HG02678 (cell line): ENCODE measurements at regions not wholly inside any gene's neighbourhood (a gene's known extent, or its start where the extent isn't known, plus 50 kb on each side); places are given as distances from the start of the nearest gene placed in this dataset.
"Not testable (repeated sequence)": the region's sequence is repeated elsewhere in the genome, so short reads cannot be mapped to it uniquely, and the experiment has no call there.

Experiments
- ATAC-seq: cut with Tn5 transposase; IDR thresholded peaks from one replicate; pipeline ENCODE4 v1.9.1; 2021; ENCODE audit warnings: mild to moderate bottlenecking, moderate library complexity; ENCODE audit not compliant: unreplicated experiment

- ATAC-seq: no peak
These were observed 131.8 kb upstream of the UNC5B start for GRCh38 chr10:71080381-71081228.

DNA sequence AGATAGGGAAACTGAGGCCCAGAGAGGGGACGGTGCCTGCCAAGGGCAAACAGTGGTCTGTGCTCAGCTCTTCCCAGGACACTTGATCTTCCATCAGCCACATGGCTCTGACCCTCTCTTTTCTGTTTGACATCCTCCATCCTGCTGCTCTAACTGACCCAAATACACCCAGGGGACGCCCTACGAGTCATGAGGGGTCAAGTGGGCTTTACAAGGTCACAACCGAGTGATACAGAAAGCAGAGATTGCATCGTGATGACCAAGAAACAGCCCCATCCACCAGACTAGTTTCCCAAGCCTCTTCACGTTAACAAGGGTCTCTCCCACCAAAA, 131.2 kb upstream of the UNC5B start:
- no peak for ATAC-seq

DNA sequence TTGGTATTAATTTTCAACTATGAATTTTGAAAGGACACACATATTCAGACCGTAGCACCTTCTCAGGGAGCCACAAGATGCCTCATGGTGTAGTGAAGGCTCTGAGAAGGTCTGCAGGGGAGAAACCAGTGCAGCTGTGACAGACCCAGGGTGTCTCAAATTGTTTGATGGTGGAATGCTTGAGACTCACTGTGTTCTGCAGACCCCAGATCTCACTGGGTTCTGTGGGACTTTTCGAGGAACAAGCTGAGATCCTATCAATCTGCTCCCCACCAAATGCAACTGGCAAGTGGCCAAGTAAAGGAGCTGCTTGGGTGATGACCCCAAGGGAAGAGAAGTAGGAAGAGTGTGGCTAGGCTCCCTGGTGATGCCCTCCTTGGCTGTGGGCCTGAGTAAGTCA, 130.5 kb upstream of the UNC5B start:
- ATAC-seq: no peak

GRCh38 chr10:71082960-71083715, 129.2 kb upstream of the UNC5B start:
- no peak for ATAC-seq

GRCh38 chr10:71083716-71083975, 128.7 kb upstream of the UNC5B start:
- no peak for ATAC-seq

GRCh38 chr10:71084061-71084817, 128.1 kb upstream of the UNC5B start:
- no peak for ATAC-seq

GRCh38 chr10:71084818-71085126, 127.6 kb upstream of the UNC5B start:
- no peak for ATAC-seq

DNA sequence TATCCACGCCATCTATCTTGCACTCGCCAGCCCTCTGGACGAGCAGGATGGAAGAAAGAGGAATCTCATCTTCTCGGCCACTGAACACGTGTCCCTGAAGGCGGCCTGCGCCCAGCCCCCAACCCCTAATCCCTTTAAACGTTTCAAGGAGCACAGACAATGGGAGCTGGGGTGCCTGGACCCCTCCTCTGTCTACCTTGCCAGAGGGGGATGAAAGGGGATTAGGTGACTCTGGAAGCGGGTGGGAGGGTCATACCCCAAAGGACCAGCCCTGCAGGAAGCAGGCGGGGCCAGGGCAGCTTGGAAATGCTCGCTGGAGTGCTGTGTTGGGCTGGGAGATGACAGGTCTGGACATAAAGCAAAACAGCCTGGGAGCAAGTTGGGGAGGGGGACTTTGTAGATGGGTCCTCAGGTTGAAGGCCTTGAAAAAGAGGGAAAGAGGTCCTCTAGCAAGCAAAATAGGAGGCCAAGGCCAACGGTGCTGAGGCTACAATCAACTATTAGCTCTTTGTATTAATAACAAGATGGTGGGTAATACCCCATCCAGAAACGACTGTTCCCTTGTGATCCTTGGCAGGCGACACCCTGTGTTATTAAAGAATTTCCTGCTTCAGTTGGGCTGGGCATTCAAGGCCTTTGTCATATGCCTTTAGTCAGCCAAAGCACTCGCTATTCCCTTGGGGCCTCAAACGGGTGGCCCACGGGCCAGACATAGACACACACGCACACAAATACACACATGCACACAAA, 126.5 kb upstream of the UNC5B start:
- ATAC-seq: no peak

GRCh38 chr10:71086439-71087080, 125.8 kb upstream of the UNC5B start:
- no peak for ATAC-seq

GRCh38 chr10:71087622-71088021, 124.7 kb upstream of the UNC5B start:
- ATAC-seq: no peak

DNA sequence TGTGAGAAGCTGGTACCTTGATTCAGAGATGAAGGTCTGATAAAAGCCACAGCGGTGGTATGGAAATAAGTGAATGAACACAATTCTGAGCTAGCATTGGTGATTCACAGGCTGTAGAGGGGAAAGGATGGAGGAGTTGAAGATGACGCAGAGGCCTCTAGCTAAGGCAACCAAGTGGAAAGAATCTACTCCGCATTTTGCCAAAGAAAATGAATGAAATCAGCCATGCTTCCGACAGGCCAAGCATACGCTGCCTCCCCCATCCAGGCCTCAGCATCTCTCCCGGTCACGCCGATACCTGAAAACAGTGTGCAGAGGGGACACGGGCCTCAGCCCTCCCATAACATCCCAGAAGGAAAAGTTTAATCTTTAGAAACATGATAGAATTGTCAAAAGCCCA, 124.3 kb upstream of the UNC5B start:
- no peak for ATAC-seq

GRCh38 chr10:71088578-71088977, 123.8 kb upstream of the UNC5B start:
- not testable (repeated sequence) for ATAC-seq

- no peak for ATAC-seq
These were observed 123.2 kb upstream of the UNC5B start for GRCh38 chr10:71089162-71089561.

GRCh38 chr10:71090330-71090729, 122.0 kb upstream of the UNC5B start:
- ATAC-seq: no peak

- no peak for ATAC-seq
These were observed 121.6 kb upstream of the UNC5B start for GRCh38 chr10:71090801-71091200.

GRCh38 chr10:71092812-71093401, 119.5 kb upstream of the UNC5B start:
- no peak for ATAC-seq

DNA sequence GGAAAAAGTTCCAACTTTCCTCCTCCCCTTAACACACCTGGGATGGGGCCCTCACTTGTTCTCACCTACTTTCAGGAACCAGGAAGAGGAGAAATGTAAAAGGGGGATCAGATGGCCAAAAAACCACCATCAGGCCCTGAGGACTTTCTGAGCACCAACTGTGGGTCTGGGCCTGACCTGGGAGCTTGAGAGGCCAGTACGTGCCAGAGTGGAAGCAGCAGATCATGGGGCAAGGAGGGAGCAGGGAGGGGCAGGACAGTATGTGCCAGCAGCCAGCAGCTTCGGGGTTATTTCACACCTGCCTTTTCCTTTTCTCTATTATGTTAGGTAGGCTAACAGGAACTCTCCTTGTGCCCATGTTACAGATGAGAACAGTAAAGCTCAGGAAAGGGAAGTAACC, 118.8 kb upstream of the UNC5B start:
- ATAC-seq: no peak

DNA sequence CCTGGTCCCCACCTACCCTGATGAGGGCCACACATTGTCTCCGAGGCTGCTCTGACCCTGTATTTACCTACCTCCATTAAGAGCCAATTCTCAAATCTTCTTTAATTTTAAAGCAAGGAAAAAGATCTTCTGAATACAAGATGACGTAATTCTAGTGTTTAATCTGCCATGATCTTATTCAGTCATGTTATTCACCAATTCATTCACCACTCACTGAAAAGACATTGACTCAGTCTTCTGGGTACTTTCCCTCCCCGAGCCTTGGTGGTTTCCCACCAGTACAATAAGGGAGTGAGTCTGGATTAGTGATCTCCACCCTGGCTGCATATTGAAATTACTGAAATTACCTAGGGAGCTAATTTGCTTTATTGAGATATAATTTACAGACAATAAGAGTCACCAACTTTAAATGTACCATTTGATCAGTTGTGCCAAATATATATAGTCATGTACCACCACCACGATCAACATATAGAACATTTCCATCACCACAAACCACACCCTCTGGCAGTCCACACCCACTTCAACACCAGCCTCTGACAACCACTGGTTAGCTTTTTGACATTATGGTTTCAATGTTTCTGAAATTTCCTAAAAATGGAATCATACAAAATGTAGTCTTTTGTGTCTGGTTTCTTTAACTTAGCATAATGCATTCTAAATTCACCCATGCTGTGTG, 117.5 kb upstream of the UNC5B start:
- no peak for ATAC-seq

- ATAC-seq: no peak
These were observed 112.5 kb upstream of the UNC5B start for GRCh38 chr10:71099731-71100361.

DNA sequence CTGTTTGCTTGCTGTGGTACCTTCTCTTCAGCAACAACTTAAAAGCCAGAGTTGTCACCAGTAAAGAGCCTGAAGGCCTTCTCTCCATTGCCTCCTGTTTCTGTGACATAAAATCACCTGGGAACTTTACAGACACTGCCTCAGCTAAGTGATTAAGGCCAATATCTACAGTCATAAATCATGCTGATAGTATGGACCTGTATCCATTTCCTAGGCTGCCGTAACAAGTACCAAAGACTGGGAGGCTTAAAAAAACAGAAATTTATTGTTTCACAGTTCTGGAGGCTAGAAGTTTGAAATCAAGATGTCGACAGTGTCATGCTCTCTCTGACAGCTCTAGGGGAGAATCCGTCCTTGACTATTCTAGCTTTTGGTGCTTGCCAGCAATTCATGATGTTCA, 108.4 kb upstream of the UNC5B start:
- ATAC-seq: no peak
